CD4-positive, alpha-beta T cell treated with Interleukin-2 at 100 ng/mL for 4 hours (primary cell): ENCODE measurements at regions not wholly inside any gene's neighbourhood (a gene's known extent, or its start where the extent isn't known, plus 50 kb on each side); places are given as distances from the start of the nearest gene placed in this dataset.
"Not testable (repeated sequence)": the region's sequence is repeated elsewhere in the genome, so short reads cannot be mapped to it uniquely, and the experiment has no call there.

Source experiments
- DNase-seq: peaks from one replicate; pipeline ENCODE4 v3.0.0-alpha.2; 2020; ENCODE audit warnings: low spot score

GRCh38 chr9:62798884-62799850, 1609.3 kb downstream of the SPATA31A7 start:
- DNase-seq: peak; percentile 37

GRCh38 chr9:62799851-62800371, 1610.1 kb downstream of the SPATA31A7 start:
- DNase-seq: not testable (repeated sequence)

DNA sequence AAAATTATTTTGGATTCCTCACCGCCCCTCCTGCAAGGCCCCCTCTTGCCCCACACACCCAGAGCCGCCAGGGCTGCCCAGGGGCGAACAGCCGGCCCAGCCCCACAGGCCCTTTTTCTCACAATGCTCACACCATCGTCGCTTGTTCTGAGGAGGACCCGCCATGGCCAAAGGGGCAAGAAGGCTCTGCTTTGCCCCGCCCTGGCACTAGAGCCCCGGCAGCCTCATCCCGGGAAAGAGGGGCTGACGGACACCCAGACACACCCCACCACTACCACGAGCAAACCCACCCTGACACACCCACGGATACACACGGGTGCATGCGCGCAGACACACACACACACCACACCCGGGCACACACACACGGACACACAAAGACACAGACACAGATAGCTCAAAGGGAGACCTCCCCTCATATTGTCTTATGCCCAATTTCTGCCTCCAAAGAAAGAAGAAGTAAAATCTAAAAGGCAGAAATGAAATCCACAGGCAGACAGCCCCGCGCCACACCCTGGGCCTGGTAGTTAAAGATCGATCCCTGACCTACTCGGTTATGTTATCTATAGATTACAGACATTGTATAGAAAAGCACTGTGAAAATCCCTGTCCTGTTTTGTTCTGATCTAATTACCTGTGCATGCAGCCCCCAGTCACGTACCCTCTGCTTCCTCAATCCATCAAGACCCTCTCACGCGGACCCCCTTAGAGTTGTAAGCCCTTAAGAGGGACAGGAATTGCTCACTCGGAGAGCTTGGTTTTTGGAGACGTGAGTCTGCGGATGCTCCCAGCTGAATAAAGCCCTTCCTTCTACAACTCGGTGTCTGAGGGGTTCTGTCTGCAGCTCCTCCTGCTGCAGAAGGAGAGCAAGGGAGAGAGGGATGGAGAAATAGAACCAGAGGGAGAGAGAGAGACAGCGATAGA, 1610.9 kb downstream of the SPATA31A7 start:
- DNase-seq: not testable (repeated sequence)

GRCh38 chr9:62801372-62801811, 1611.6 kb downstream of the SPATA31A7 start:
- not testable (repeated sequence) for DNase-seq

DNA sequence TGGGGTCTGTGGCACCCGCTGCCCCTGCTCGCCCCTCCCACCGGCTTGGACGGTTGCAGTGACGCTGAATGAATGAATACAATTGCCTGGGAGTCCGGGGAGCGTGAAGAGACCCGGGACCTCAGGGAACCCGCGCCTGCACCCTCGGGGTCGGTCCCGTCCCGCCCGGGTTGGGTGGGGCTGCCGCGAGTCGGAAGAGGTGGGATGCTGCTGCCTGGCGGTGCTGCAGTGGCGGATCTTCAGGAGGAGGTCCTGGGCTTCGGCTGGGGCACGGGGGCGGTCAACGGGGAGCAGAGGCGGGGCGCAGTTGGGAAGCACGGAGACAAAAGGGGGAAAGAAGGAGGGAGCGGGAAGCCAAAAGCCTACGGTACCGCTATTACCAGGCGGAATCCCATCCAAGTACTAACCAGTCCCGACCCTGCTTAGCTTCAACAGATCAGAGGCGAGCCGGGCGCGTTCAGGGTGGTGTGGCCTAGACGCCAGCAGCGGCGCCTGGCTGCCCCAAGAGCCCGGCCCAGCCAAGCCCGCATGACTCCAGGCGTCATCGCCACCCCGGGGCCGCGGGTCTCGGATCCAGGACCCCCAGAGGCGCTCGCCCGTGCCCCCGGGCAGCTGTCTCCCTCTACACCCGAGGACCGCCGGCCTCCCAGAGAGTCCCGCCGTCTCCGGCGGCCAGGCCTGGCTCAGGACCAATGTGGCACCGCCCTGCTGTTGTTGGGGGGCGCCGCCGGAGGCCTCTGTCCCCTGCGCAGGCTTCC, 1612.3 kb downstream of the SPATA31A7 start:
- peak; percentile 70 for DNase-seq

- not testable (repeated sequence) for DNase-seq
Measured at GRCh38 chr9:62802719-62803079, 1612.9 kb downstream of the SPATA31A7 start.

- not testable (repeated sequence) for DNase-seq
Measured at GRCh38 chr9:62803099-62803498, 1613.3 kb downstream of the SPATA31A7 start.

GRCh38 chr9:62804314-62804713, 1614.5 kb downstream of the SPATA31A7 start:
- not testable (repeated sequence) for DNase-seq

DNA sequence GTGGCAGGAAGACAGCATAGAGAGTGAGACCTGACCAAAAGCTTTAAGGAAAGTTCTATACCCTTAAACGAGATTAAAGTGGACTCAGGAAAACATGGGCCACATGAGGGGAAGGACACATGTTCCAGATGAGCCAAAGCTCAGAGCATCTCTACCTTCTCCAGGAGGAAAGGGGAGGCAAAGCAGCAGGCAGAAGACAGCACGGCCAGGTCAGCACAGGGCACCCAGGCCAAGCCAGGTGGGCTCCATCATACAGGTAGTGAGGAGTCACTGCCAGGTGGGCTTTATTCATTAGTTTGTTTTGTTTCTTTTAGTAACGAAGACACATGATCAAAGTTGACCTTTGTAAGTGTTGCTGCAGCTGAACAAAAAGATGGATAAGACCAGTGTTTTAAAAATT, 1617.6 kb downstream of the SPATA31A7 start:
- DNase-seq: not testable (repeated sequence)

GRCh38 chr9:62808081-62808480, 1618.2 kb downstream of the SPATA31A7 start:
- not testable (repeated sequence) for DNase-seq

GRCh38 chr9:62810318-62810717, 1620.5 kb downstream of the SPATA31A7 start:
- DNase-seq: not testable (repeated sequence)

GRCh38 chr9:62810811-62811315, 1621.0 kb downstream of the SPATA31A7 start:
- DNase-seq: not testable (repeated sequence)

- DNase-seq: not testable (repeated sequence)
Measured at GRCh38 chr9:62815436-62815835, 1625.6 kb downstream of the SPATA31A7 start.

- not testable (repeated sequence) for DNase-seq
Measured at GRCh38 chr9:62816331-62816730, 1626.5 kb downstream of the SPATA31A7 start.

DNA sequence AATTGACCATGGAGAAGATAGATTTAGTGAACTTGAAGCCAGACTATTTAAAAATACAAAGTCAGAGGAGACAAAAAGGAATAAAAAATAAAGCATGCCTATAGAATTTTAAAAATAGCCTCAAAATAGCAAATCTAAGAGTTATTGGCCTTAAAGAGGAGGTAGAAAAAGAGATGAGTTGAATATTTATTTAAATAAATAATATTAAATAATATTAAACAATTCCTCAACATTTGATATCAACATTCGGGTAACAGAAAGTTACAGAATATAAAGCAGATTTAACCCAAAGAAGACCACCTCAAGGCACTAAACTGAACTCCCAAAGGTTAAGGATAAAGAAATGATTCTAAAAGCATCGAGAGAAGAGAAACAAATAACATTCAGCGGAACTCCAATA, 1627.4 kb downstream of the SPATA31A7 start:
- DNase-seq: not testable (repeated sequence)

- not testable (repeated sequence) for DNase-seq
Measured at GRCh38 chr9:62822185-62822584, 1632.3 kb downstream of the SPATA31A7 start.

DNA sequence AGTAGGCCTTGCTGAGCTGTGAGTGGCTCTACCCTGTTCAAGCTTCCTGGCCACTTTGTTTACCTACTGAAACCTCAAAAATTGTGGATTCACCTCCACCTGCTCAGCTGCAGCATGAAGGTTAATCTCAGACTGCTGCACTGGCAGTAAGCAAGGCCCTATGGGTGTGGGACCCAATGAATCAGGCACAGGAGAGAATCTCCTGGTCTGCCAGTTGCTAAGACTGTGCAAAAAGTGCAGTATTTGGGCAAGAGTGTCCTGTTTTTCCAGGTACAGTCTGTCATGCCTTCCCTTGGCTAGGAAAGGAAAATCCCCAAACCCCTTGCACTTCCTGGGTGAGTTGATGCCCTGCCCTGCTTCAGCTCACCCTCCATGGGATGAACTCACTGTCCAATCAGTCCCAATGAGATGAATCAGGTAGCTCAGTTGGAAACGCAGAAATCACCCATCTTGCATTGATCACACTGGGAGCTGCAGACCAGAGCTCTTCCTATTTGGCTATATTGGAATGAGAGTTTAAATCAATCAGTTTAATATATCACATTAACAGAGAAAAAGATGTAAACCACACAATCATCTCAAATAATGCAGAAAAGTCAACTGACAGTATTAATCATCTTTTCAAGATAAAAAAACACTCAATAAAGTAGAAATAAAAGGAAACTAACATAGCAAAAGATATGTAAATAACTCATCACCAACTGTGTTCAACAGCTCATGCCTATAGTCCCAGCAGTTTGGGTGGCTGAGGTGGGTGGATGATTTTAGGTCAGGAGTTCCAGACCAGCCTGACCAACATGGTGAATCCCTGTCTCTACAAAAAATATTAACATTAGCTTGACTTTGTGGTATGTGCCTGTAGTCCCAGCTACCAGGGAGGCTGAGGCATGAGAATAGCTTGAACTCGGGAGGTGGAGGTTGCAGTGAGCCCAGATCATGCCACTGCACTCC, 1638.4 kb downstream of the SPATA31A7 start:
- DNase-seq: not testable (repeated sequence)

GRCh38 chr9:62830829-62831459, 1641.1 kb downstream of the SPATA31A7 start:
- not testable (repeated sequence) for DNase-seq
